ENCODE measurements at regions not wholly inside any gene's neighbourhood (a gene's known extent, or its start where the extent isn't known, plus 50 kb on each side); places are given as distances from the start of the nearest gene placed in this dataset.

- Histone ChIP-seq H3K27ac (ENCODE audit: low read depth in 1 of 2, low read length in 2 of 2) (no peak overlapping the region), H3K4me1 (ENCODE audit: insufficient read depth, low read length) (no peaks in the 10 kb centered on the region), H3K36me3 (ENCODE audit: insufficient read depth, low read length) (no peaks in the 10 kb centered on the region), H3K27me3 (ENCODE audit: control insufficient read depth in 1 of 2, insufficient read depth in 2 of 2, low read length in 2 of 2) (no peaks in the 10 kb centered on the region), H3K9me3 (ENCODE audit: control insufficient read depth in 1 of 2, insufficient read depth in 1 of 2, low read length in 2 of 2) (no peaks in the 10 kb centered on the region), H3K4me3 (ENCODE audit: low read length) (no peak overlapping the region)
- intact Hi-C loops (cut with DNase I, micrococcal nuclease), result no loop called here
- no peak overlapping the region for H3K27ac Mint-ChIP-seq
- no peak for TF ChIP-seq CTCF (IDR thresholded peaks at IDR 0.05)
- POLR2A ChIA-PET, result no interaction called here
- no peaks in the 10 kb centered on the region for H3K36me3 Mint-ChIP-seq (ENCODE audit: low read depth)
- DNase-seq (no peak), ATAC-seq (ENCODE audit: poor library complexity) (no peak)
- CTCF ChIA-PET, result no interaction called here
- no peaks in the 10 kb centered on the region for H3K4me1 Mint-ChIP-seq (ENCODE audit: low read depth)
- H3K4me3 Mint-ChIP-seq, result no peak overlapping the region
- H3K9me3 Mint-ChIP-seq, result no peaks in the 10 kb centered on the region
- H3K27me3 Mint-ChIP-seq, result no peaks in the 10 kb centered on the region
Observed at GRCh38 chr5:158456241-158456640, 597.3 kb upstream of the CLINT1 start.

- H3K4me3 ChIP-seq (ENCODE audit: low read length), result no peak overlapping the region
- POLR2A ChIA-PET, result no interaction called here
- no peak overlapping the region for H3K27ac ChIP-seq (ENCODE audit: low read depth in 1 of 2, low read length in 2 of 2)
- DNase-seq, result no peak
- Mint-ChIP-seq H3K36me3 (ENCODE audit: low read depth) (no peaks in the 10 kb centered on the region), H3K4me3 (no peak overlapping the region), H3K4me1 (ENCODE audit: low read depth) (no peaks in the 10 kb centered on the region), H3K27me3 (no peaks in the 10 kb centered on the region), H3K27ac (no peak overlapping the region), H3K9me3 (no peaks in the 10 kb centered on the region)
- CTCF ChIA-PET, result no interaction called here
- no peak for ATAC-seq (ENCODE audit: poor library complexity)
- H3K36me3 ChIP-seq (ENCODE audit: insufficient read depth, low read length), result no peaks in the 10 kb centered on the region
- H3K4me1 ChIP-seq (ENCODE audit: insufficient read depth, low read length), result no peaks in the 10 kb centered on the region
- H3K9me3 ChIP-seq (ENCODE audit: control insufficient read depth in 1 of 2, insufficient read depth in 1 of 2, low read length in 2 of 2), result peaks cover 0 to under 1% of the 10 kb centered on the region in 2 experiments
- TF ChIP-seq CTCF (IDR thresholded peaks at IDR 0.05), result no peak
- intact Hi-C loops (cut with DNase I, micrococcal nuclease), result loop anchor here in 1 of 2 experiments (2.0 kb wide), 1 partner anchor 53 kb away; no protein-coding TSS in a partner anchor
- no peaks in the 10 kb centered on the region for H3K27me3 ChIP-seq (ENCODE audit: control insufficient read depth in 1 of 2, insufficient read depth in 2 of 2, low read length in 2 of 2)
Observed at GRCh38 chr5:158451993-158452672, 593.2 kb upstream of the CLINT1 start.

- Histone ChIP-seq H3K27ac (ENCODE audit: low read depth in 1 of 2, low read length in 2 of 2) (no peak overlapping the region), H3K4me3 (ENCODE audit: low read length) (no peak overlapping the region), H3K27me3 (ENCODE audit: control insufficient read depth in 1 of 2, insufficient read depth in 2 of 2, low read length in 2 of 2) (no peaks in the 10 kb centered on the region), H3K4me1 (ENCODE audit: insufficient read depth, low read length) (no peaks in the 10 kb centered on the region), H3K9me3 (ENCODE audit: control insufficient read depth in 1 of 2, insufficient read depth in 1 of 2, low read length in 2 of 2) (peaks cover 0 to 7% of the 10 kb centered on the region in 2 experiments), H3K36me3 (ENCODE audit: insufficient read depth, low read length) (no peaks in the 10 kb centered on the region)
- no peaks in the 10 kb centered on the region for H3K9me3 Mint-ChIP-seq
- POLR2A ChIA-PET, result interaction anchor here (1.3 kb wide), 1 partner anchor 16 kb away, joined by 3 read pairs; no protein-coding TSS in a partner anchor
- no peak for DNase-seq
- no peak for ATAC-seq (ENCODE audit: poor library complexity)
- H3K27ac Mint-ChIP-seq, result no peak overlapping the region
- no peak for TF ChIP-seq CTCF (IDR thresholded peaks at IDR 0.05)
- no peaks in the 10 kb centered on the region for H3K4me1 Mint-ChIP-seq (ENCODE audit: low read depth)
- H3K36me3 Mint-ChIP-seq (ENCODE audit: low read depth), result no peaks in the 10 kb centered on the region
- no peak overlapping the region for H3K4me3 Mint-ChIP-seq
- intact Hi-C loops (cut with DNase I, micrococcal nuclease), result loop anchor here in 1 of 2 experiments (2.0 kb wide), 1 partner anchor 53 kb away; no protein-coding TSS in a partner anchor
- no peaks in the 10 kb centered on the region for H3K27me3 Mint-ChIP-seq
- CTCF ChIA-PET, result no interaction called here
Observed at GRCh38 chr5:158451203-158451992, 592.5 kb upstream of the CLINT1 start.

All from CD4-positive, alpha-beta T cell (primary cell).